ENCODE measurements at regions not wholly inside any gene's neighbourhood (a gene's known extent, or its start where the extent isn't known, plus 50 kb on each side); places are given as distances from the start of the nearest gene placed in this dataset.

DNA sequence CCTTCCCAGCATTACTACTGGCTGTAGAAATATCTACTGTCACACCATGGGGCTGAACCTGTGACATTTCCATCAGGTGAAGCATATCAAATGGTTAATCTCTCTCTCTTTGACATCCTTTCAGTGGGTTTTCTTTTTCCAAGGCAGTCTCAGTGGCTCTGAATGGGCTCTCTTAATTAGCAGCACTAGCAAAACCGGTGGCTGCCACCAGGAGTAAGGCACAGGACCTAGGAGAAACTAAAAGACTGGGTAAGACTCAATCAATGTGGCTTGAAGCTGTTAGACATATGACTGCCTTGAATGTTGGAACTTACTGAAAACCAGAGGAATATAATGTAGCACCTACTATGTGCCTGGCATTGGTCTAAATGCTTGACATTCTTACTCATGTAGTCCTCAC lies 445.0 kb upstream of the KIF2A start:
- Histone ChIP-seq H3K4me3 (no peak overlapping the region), H3K27me3 (ENCODE audit: insufficient read depth, low read depth) (peaks cover 5% of the 10 kb centered on the region), H3K4me1 (replicated peaks; ENCODE audit: insufficient read depth) (no peaks in the 10 kb centered on the region), H3K9me2 (ENCODE audit: insufficient read depth) (no peaks in the 10 kb centered on the region), H4K20me1 (ENCODE audit: insufficient read depth) (no peaks in the 10 kb centered on the region), H3K36me3 (ENCODE audit: low read depth) (no peaks in the 10 kb centered on the region), H3K4me2 (no peak overlapping the region), H2AFZ (no peak overlapping the region), H3K9me3 (ENCODE audit: insufficient read depth, low read depth) (no peaks in the 10 kb centered on the region), H3F3A (ENCODE audit: insufficient read depth, low read depth) (no peaks in the 10 kb centered on the region), H3K27ac (no peak overlapping the region), H3K79me2 (ENCODE audit: low read depth) (no peaks in the 10 kb centered on the region)
- ChIA-PET POLR2A (ENCODE audit: unreplicated experiment) (no interaction called here), CTCF (no interaction called here)
- TF ChIP-seq, protein P1, sequence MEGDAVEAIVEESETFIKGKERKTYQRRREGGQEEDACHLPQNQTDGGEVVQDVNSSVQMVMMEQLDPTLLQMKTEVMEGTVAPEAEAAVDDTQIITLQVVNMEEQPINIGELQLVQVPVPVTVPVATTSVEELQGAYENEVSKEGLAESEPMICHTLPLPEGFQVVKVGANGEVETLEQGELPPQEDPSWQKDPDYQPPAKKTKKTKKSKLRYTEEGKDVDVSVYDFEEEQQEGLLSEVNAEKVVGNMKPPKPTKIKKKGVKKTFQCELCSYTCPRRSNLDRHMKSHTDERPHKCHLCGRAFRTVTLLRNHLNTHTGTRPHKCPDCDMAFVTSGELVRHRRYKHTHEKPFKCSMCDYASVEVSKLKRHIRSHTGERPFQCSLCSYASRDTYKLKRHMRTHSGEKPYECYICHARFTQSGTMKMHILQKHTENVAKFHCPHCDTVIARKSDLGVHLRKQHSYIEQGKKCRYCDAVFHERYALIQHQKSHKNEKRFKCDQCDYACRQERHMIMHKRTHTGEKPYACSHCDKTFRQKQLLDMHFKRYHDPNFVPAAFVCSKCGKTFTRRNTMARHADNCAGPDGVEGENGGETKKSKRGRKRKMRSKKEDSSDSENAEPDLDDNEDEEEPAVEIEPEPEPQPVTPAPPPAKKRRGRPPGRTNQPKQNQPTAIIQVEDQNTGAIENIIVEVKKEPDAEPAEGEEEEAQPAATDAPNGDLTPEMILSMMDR (conservative IDR thresholded peaks at IDR 0.05) = no peak
- TF ChIP-seq EZH2 (IDR thresholded peaks at IDR 0.05; ENCODE audit: low read depth) = no peak
- DNase-seq = no peak
- BruUV-seq (replicated peaks) = no TSS peak
- intact Hi-C loops (cut with micrococcal nuclease; ENCODE audit: unreplicated experiment) = no loop called here

DNA sequence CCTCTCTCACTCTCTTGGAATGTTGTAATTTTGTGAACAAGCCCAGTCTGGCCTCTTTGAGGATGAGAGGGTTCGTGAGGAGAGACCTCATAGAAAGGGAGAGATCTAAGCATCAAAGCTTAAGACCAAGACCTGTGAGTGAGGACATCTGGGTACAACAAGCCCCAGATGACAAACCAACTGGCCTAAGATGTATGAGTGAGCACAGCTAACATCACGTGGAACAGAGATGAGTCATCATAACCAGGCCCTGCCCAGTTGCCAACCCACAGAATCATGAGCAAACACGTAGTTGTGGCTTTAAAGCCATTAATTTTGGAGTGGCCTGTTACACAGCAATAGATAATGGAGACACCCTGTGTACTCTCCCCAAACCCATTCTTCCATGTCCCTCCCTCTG lies 439.1 kb upstream of the KIF2A start:
- Histone ChIP-seq H3K36me3 (ENCODE audit: low read depth) (no peaks in the 10 kb centered on the region), H3K4me1 (replicated peaks; ENCODE audit: insufficient read depth) (no peaks in the 10 kb centered on the region), H2AFZ (no peak overlapping the region), H4K20me1 (ENCODE audit: insufficient read depth) (no peaks in the 10 kb centered on the region), H3K79me2 (ENCODE audit: low read depth) (no peaks in the 10 kb centered on the region), H3K27ac (no peak overlapping the region), H3K4me3 (no peak overlapping the region), H3K27me3 (ENCODE audit: insufficient read depth, low read depth) (no peaks in the 10 kb centered on the region; the same call in 1 of the 2 replicates), H3F3A (ENCODE audit: insufficient read depth, low read depth) (no peaks in the 10 kb centered on the region), H3K9me2 (ENCODE audit: insufficient read depth) (no peaks in the 10 kb centered on the region), H3K4me2 (no peak overlapping the region), H3K9me3 (ENCODE audit: insufficient read depth, low read depth) (no peaks in the 10 kb centered on the region)
- ChIA-PET POLR2A (ENCODE audit: unreplicated experiment) (interaction anchor here (0.6 kb wide), 1 partner anchor 37 kb away, joined by 7 read pairs; no protein-coding TSS in a partner anchor), CTCF (no interaction called here)
- intact Hi-C loops (cut with micrococcal nuclease; ENCODE audit: unreplicated experiment) = no loop called here
- BruUV-seq (replicated peaks) = no TSS peak
- no peak for DNase-seq
- no peak for TF ChIP-seq EZH2 (IDR thresholded peaks at IDR 0.05; ENCODE audit: low read depth)
- TF ChIP-seq, protein P1 (conservative IDR thresholded peaks at IDR 0.05) = no peak

DNA sequence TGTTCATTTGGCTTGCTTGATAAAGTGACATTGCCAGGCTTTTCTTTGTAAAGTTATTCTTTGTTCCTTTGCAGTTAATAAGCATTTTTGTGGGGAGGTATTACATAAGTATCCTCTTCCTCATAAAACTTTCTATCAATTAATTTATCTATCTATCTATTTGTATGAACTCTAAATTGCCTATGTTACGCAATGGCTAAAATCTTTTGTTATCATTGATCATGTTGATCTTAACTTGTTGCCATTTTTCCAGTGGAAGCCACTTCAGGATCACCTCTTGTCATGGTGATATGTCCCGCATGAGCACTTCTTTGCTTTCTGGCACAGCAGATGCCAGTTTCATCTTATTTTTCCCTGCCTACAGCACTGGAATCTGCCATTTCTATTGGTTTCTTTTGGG lies 436.7 kb upstream of the KIF2A start:
- no peaks in the 10 kb centered on the region for H3K27me3 ChIP-seq (ENCODE audit: insufficient read depth, low read depth)
- ChIA-PET CTCF (no interaction called here), POLR2A (ENCODE audit: unreplicated experiment) (no interaction called here)
- H3K9me3 ChIP-seq (ENCODE audit: insufficient read depth, low read depth) = no peaks in the 10 kb centered on the region
- no peaks in the 10 kb centered on the region for H4K20me1 ChIP-seq (ENCODE audit: insufficient read depth)
- H3K9me2 ChIP-seq (ENCODE audit: insufficient read depth) = no peaks in the 10 kb centered on the region
- BruUV-seq (replicated peaks) = no TSS peak
- no peak overlapping the region for H3K27ac ChIP-seq
- DNase-seq = no peak
- intact Hi-C loops (cut with micrococcal nuclease; ENCODE audit: unreplicated experiment) = no loop called here
- no peak overlapping the region for H3K4me2 ChIP-seq
- H3K4me3 ChIP-seq = no peak overlapping the region
- H3F3A ChIP-seq (ENCODE audit: insufficient read depth, low read depth) = no peaks in the 10 kb centered on the region
- H3K79me2 ChIP-seq (ENCODE audit: low read depth) = no peaks in the 10 kb centered on the region
- no peak for TF ChIP-seq EZH2 (IDR thresholded peaks at IDR 0.05; ENCODE audit: low read depth)
- TF ChIP-seq, protein P1 (conservative IDR thresholded peaks at IDR 0.05) = no peak
- no peaks in the 10 kb centered on the region for H3K4me1 ChIP-seq (replicated peaks; ENCODE audit: insufficient read depth)
- H2AFZ ChIP-seq = no peak overlapping the region
- H3K36me3 ChIP-seq (ENCODE audit: low read depth) = no peaks in the 10 kb centered on the region
